ENCODE measurements at regions not wholly inside any gene's neighbourhood (a gene's known extent, or its start where the extent isn't known, plus 50 kb on each side); places are given as distances from the start of the nearest gene placed in this dataset.

DNA sequence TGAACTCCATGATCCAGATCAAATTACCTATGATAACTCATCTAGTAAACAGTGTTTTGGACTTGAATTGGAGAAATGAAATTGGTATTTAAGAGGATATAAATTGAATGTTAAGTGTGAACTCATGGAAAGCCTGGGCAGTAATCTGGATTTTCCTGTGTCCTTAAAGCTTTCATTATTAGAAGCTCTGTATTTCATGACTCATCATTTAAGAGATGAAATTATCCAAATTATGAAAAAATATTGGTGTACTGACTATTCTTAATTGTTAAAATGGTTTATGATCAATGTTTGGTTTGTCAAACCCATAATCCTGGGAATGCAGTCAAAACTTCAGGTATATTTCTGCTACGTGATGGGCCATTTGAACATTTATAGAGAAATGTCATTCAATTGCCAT is 332.2 kb upstream of the ST6GAL2 start:
- WGBS, 3 donors: 95 to 97% (median 97%) methylated on average over 1 of the region's 1 CpG
- Histone ChIP-seq H3K9me3 (no peaks in the 10 kb centered on the region), H3K36me3 (ENCODE audit: insufficient read depth in 1 of 2, low read depth in 1 of 2) (no peaks in the 10 kb centered on the region), H3K27me3 (ENCODE audit: insufficient read depth in 3 of 3, low read length in 2 of 3) (no peaks in the 10 kb centered on the region), H3K4me3 (no peak overlapping the region), H3K27ac (no peak overlapping the region), H3K4me1 (no peaks in the 10 kb centered on the region)
- no peak for TF ChIP-seq CTCF (IDR thresholded peaks at IDR 0.05)
- intact Hi-C loops (cut with DNase I): no loop called here
- no peak for DNase-seq
- ATAC-seq: no peak

- no peaks in the 10 kb centered on the region for H3K36me3 ChIP-seq (ENCODE audit: insufficient read depth in 1 of 2, low read depth in 1 of 2)
- no peak for ATAC-seq
- no peak for DNase-seq
- no peak overlapping the region for H3K27ac ChIP-seq
- H3K4me1 ChIP-seq: no peaks in the 10 kb centered on the region
- intact Hi-C loops (cut with DNase I): no loop called here
- no peaks in the 10 kb centered on the region for H3K9me3 ChIP-seq
- H3K4me3 ChIP-seq: no peak overlapping the region
- H3K27me3 ChIP-seq (ENCODE audit: insufficient read depth in 3 of 3, low read length in 2 of 3): no peaks in the 10 kb centered on the region
- no peak for TF ChIP-seq CTCF (IDR thresholded peaks at IDR 0.05)
Observed at GRCh38 chr2:107222466-107222865, 336.5 kb upstream of the ST6GAL2 start.

- 77 to 82% (median 80%) methylated on average over 5 of the region's 5 CpGs for WGBS, 3 donors
- Histone ChIP-seq H3K9me3 (no peaks in the 10 kb centered on the region), H3K4me1 (no peaks in the 10 kb centered on the region), H3K27me3 (ENCODE audit: insufficient read depth in 3 of 3, low read length in 2 of 3) (no peaks in the 10 kb centered on the region), H3K36me3 (ENCODE audit: insufficient read depth in 1 of 2, low read depth in 1 of 2) (no peaks in the 10 kb centered on the region), H3K4me3 (no peak overlapping the region), H3K27ac (no peak overlapping the region)
- no peak for DNase-seq
- no peak for TF ChIP-seq CTCF (IDR thresholded peaks at IDR 0.05)
- no peak for ATAC-seq
- intact Hi-C loops (cut with DNase I): no loop called here
Observed at GRCh38 chr2:107235491-107236254, 349.7 kb upstream of the ST6GAL2 start.

DNA sequence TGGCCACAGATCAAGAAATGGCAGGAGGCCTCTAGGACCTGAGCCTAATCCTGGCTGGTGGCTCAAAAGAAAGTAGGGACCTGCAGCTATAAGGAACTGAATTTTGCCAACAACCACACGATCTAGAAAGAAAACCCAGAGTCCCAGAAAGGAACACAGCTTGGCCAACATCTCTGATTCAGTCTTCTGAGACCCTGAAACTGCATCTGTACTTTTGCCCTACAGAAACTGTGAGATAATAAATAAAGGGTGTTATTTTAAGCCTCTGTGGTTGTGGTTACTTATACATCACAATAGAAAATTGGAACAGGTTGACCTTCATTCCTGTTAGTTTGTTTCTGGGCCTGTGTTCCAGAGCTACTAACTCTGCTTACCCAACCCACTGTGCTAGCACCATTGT is 356.8 kb upstream of the ST6GAL2 start:
- Histone ChIP-seq H3K4me1 (no peaks in the 10 kb centered on the region), H3K36me3 (ENCODE audit: insufficient read depth in 1 of 2, low read depth in 1 of 2) (no peaks in the 10 kb centered on the region), H3K27ac (no peak overlapping the region), H3K4me3 (no peak overlapping the region), H3K27me3 (ENCODE audit: insufficient read depth in 3 of 3, low read length in 2 of 3) (no peaks in the 10 kb centered on the region), H3K9me3 (no peaks in the 10 kb centered on the region)
- no peak for ATAC-seq
- intact Hi-C loops (cut with DNase I): no loop called here
- TF ChIP-seq CTCF (IDR thresholded peaks at IDR 0.05): no peak
- no peak for DNase-seq
- 30 to 46% (median 45%) methylated on average over 1 of the region's 1 CpG for WGBS, 3 donors

DNA sequence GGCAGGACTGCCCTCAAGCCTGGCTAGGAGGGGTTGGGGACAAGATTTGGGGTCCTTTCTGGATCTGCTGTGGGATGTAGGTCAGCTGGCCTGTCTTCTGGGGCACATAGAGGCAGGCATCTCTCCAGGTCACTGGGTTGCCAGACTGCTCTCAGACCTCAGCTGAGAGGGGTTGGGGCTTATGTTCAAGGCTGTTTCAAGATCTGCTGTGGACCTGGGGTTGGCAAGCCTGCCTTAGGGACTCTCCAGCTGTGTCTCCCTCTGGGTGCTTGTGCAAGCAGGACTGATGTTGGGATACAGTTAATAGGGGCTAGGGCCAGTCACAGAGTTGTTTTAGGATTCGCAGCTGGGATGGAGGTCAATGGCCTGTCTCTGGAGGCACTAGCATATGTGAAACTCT is 363.0 kb upstream of the ST6GAL2 start:
- ATAC-seq (no peak), DNase-seq (no peak)
- Histone ChIP-seq H3K27me3 (ENCODE audit: insufficient read depth in 3 of 3, low read length in 2 of 3) (no peaks in the 10 kb centered on the region), H3K27ac (no peak overlapping the region), H3K36me3 (ENCODE audit: insufficient read depth in 1 of 2, low read depth in 1 of 2) (no peaks in the 10 kb centered on the region), H3K4me1 (no peaks in the 10 kb centered on the region), H3K9me3 (no peaks in the 10 kb centered on the region), H3K4me3 (no peak overlapping the region)
- WGBS, 3 donors: 80 to 82% (median 81%) methylated on average over 1 of the region's 1 CpG
- intact Hi-C loops (cut with DNase I): no loop called here
- TF ChIP-seq CTCF (IDR thresholded peaks at IDR 0.05): no peak

Measured in psoas muscle (tissue), 7 donors.